Uterus (tissue), 3 donors: ENCODE measurements at regions not wholly inside any gene's neighbourhood (a gene's known extent, or its start where the extent isn't known, plus 50 kb on each side); places are given as distances from the start of the nearest gene placed in this dataset.

Source experiments
- DNase-seq, 2 donors: peaks; one replicate each; pipeline ENCODE4 v3.0.0-alpha.2; 2019 to 2020
- H3K27ac ChIP-seq, 2 donors: fragments of 200-600 bp; sonication (generic); 1 replicate in 1 of 2; 2 replicates in 1 of 2; pipeline ENCODE4 v1.5.1; 2016 to 2018
- H3K27me3 ChIP-seq, 2 donors: fragments of 200-600 bp; sonication (generic); one replicate each; pipeline ENCODE4 v1.5.1; 2018 to 2019; ENCODE audit warnings: control low read depth in 1 of 2
- H3K36me3 ChIP-seq, 2 donors: fragments of 200-600 bp; sonication (generic); one replicate each; pipeline ENCODE4 v1.5.1; 2019; ENCODE audit warnings: control low read depth in 1 of 2
- H3K4me1 ChIP-seq, 2 donors: fragments of 200-600 bp; sonication (generic); one replicate each; pipeline ENCODE4 v1.5.1; 2018 to 2019; ENCODE audit warnings: control low read depth in 1 of 2
- H3K4me3 ChIP-seq, 2 donors: fragments of 200-600 bp; sonication (generic); 1 replicate in 1 of 2; 2 replicates in 1 of 2; pipeline ENCODE4 v1.5.1; 2018 to 2019; ENCODE audit warnings: mild to moderate bottlenecking in 1 of 2
- H3K9me3 ChIP-seq, 2 donors: fragments of 200-600 bp; sonication (generic); one replicate each; pipeline ENCODE4 v1.5.1; 2019; ENCODE audit warnings: control low read depth in 1 of 2
- CTCF ChIP-seq, 4 experiments: fragments of 200-600 bp in 2 of 4; fragments of 450-650 bp in 2 of 4; sonication (generic) in 2 of 4; IDR thresholded peaks; one replicate each; pipeline ENCODE4 v1.5.1; 2016 to 2019; ENCODE audit warnings: antibody characterized with exemption in 4 of 4, mild to moderate bottlenecking in 2 of 4, moderate library complexity in 1 of 4
- POLR2A ChIP-seq, 2 donors: fragments of 450-650 bp; IDR thresholded peaks; one replicate each; pipeline ENCODE4 v1.6.1; 2016; ENCODE audit warnings: antibody characterized with exemption in 2 of 2, mild to moderate bottlenecking in 1 of 2, moderate library complexity in 1 of 2
- intact Hi-C: fragments of 100-400 bp; cut with DNase I; formaldehyde crosslinking; loops from one replicate; pipeline ENCODE4 v1.15.1; 2023; ENCODE audit warnings: low total_unique reads
- donor health status: DM: yes; HTN: yes; CAD: no.

GRCh38 chr5:24289582-24290335 lies 355.0 kb downstream of the CDH10 start:
- H3K27me3 ChIP-seq = no peaks in the 10 kb centered on the region
- no peaks in the 10 kb centered on the region for H3K4me1 ChIP-seq
- intact Hi-C loops = no loop called here
- no peak overlapping the region for H3K4me3 ChIP-seq
- TF ChIP-seq POLR2A (IDR thresholded peaks at IDR 0.05) = no peak
- no peaks in the 10 kb centered on the region for H3K36me3 ChIP-seq
- DNase-seq = no peak
- H3K27ac ChIP-seq = no peak overlapping the region
- H3K9me3 ChIP-seq = no peaks in the 10 kb centered on the region

GRCh38 chr5:24290536-24290935 lies 354.2 kb downstream of the CDH10 start:
- intact Hi-C loops = no loop called here
- Histone ChIP-seq H3K4me1 (no peaks in the 10 kb centered on the region), H3K27ac (no peak overlapping the region), H3K36me3 (no peaks in the 10 kb centered on the region), H3K27me3 (no peaks in the 10 kb centered on the region), H3K9me3 (no peaks in the 10 kb centered on the region), H3K4me3 (no peak overlapping the region)
- no peak for DNase-seq
- TF ChIP-seq POLR2A (IDR thresholded peaks at IDR 0.05) = no peak
- no peak for TF ChIP-seq CTCF (IDR thresholded peaks at IDR 0.05)

DNA sequence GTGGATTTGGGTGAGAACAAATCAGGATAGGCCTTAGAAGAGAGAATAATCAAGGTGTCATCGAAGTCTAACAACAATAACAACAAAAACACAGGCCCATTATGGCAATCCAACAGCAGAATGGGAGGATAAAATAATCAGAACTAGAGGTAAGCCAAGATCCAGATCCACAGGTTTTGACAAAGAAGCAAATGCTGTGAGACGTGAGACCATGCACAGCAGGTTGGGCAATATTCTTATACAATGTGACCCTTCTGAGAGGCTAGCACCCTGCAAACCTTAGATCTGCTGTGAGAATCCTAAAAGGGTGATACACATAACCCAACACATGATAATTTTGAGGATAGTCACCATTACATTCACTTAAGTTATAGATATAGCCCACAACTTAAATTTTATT lies 352.9 kb downstream of the CDH10 start:
- DNase-seq = no peak
- intact Hi-C loops = no loop called here

GRCh38 chr5:24294333-24294732 lies 350.4 kb downstream of the CDH10 start:
- no peak overlapping the region for H3K4me3 ChIP-seq
- no peaks in the 10 kb centered on the region for H3K4me1 ChIP-seq
- no peak overlapping the region for H3K27ac ChIP-seq
- H3K36me3 ChIP-seq = no peaks in the 10 kb centered on the region
- intact Hi-C loops = no loop called here
- no peaks in the 10 kb centered on the region for H3K9me3 ChIP-seq
- TF ChIP-seq POLR2A (IDR thresholded peaks at IDR 0.05) (no peak), CTCF (IDR thresholded peaks at IDR 0.05) (no peak)
- no peaks in the 10 kb centered on the region for H3K27me3 ChIP-seq
- no peak for DNase-seq

More for the DNA sequence above, 352.9 kb downstream of the CDH10 start:
- no peaks in the 10 kb centered on the region for H3K9me3 ChIP-seq
- H3K4me3 ChIP-seq = no peak overlapping the region
- H3K27me3 ChIP-seq = no peaks in the 10 kb centered on the region
- no peak overlapping the region for H3K27ac ChIP-seq
- no peaks in the 10 kb centered on the region for H3K36me3 ChIP-seq
- H3K4me1 ChIP-seq = no peaks in the 10 kb centered on the region
- TF ChIP-seq CTCF (IDR thresholded peaks at IDR 0.05) (no peak), POLR2A (IDR thresholded peaks at IDR 0.05) (no peak)

DNA sequence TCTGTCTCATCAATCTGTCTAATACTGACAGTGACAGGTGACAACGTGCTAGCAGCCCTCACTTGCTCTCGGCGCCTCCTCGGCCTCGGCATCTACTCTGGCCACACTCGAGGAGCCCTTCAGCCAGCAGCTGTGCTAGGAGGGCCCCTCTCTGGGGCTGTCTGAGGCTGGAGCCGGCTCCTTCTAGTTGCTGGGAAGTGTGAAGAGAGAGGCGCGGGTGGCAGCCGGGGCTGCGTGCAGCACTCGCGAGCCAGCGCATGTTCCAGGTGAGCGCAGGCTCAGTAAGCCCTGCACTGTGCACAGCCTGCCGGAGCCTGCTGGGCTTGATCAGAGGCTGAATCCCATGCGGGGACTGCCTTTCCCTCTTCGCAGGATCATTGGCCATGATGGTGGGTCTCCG lies 330.7 kb downstream of the CDH10 start:
- Histone ChIP-seq H3K4me3 (no peak overlapping the region), H3K27me3 (no peaks in the 10 kb centered on the region), H3K27ac (no peak overlapping the region), H3K36me3 (no peaks in the 10 kb centered on the region), H3K9me3 (no peaks in the 10 kb centered on the region), H3K4me1 (no peaks in the 10 kb centered on the region)
- no peak for DNase-seq
- TF ChIP-seq CTCF (IDR thresholded peaks at IDR 0.05) (no peak), POLR2A (IDR thresholded peaks at IDR 0.05) (no peak)
- intact Hi-C loops = no loop called here
